GM21529 (cell line): ENCODE measurements at regions not wholly inside any gene's neighbourhood (a gene's known extent, or its start where the extent isn't known, plus 50 kb on each side); places are given as distances from the start of the nearest gene placed in this dataset.

Source experiments
- ATAC-seq: cut with Tn5 transposase; IDR thresholded peaks from one replicate; pipeline ENCODE4 v1.9.1; 2021; ENCODE audit not compliant: unreplicated experiment

GRCh38 chr21:32184485-32184884 lies 94.4 kb downstream of the MIS18A start:
- ATAC-seq = no peak

- ATAC-seq = no peak
Observed at GRCh38 chr21:32184065-32184464, 94.8 kb downstream of the MIS18A start.

GRCh38 chr21:32183396-32183795 lies 95.5 kb downstream of the MIS18A start:
- ATAC-seq = no peak

GRCh38 chr21:32182449-32182848 lies 96.4 kb downstream of the MIS18A start:
- ATAC-seq = no peak

- ATAC-seq = no peak
Observed at GRCh38 chr21:32181457-32181856, 97.4 kb downstream of the MIS18A start.

- no peak for ATAC-seq
Observed at GRCh38 chr21:32174819-32175218, 104.0 kb downstream of the MIS18A start.

- ATAC-seq = no peak
Observed at GRCh38 chr21:32173121-32173724, 105.6 kb downstream of the MIS18A start.

GRCh38 chr21:32172106-32172505 lies 106.7 kb downstream of the MIS18A start:
- no peak for ATAC-seq

GRCh38 chr21:32167513-32167912 lies 111.3 kb downstream of the MIS18A start:
- ATAC-seq = no peak

GRCh38 chr21:32163386-32163785 lies 115.5 kb downstream of the MIS18A start:
- no peak for ATAC-seq

- ATAC-seq = no peak
Observed at GRCh38 chr21:32162727-32163320, 116.0 kb downstream of the MIS18A start.

- ATAC-seq = no peak
Observed at GRCh38 chr21:32155226-32155625, 123.6 kb downstream of the MIS18A start.

- no peak for ATAC-seq
Observed at GRCh38 chr21:32147041-32147440, 131.8 kb downstream of the MIS18A start.

GRCh38 chr21:32144851-32145250 lies 134.0 kb downstream of the MIS18A start:
- no peak for ATAC-seq

- no peak for ATAC-seq
Observed at GRCh38 chr21:32143241-32143939, 135.5 kb downstream of the MIS18A start.

- no peak for ATAC-seq
Observed at GRCh38 chr21:32141318-32141633, 137.6 kb downstream of the MIS18A start.

GRCh38 chr21:32140604-32141317 lies 138.1 kb downstream of the MIS18A start:
- no peak for ATAC-seq

GRCh38 chr21:32140151-32140550 lies 138.7 kb downstream of the MIS18A start:
- ATAC-seq = no peak

- no peak for ATAC-seq
Observed at GRCh38 chr21:32138658-32139057, 140.2 kb downstream of the MIS18A start.

GRCh38 chr21:32137931-32138330 lies 140.9 kb downstream of the MIS18A start:
- no peak for ATAC-seq

GRCh38 chr21:32137266-32137665 lies 141.6 kb downstream of the MIS18A start:
- no peak for ATAC-seq

GRCh38 chr21:32136546-32136945 lies 142.3 kb downstream of the MIS18A start:
- ATAC-seq = no peak
